DOHH2 (cell line): ENCODE measurements at regions not wholly inside any gene's neighbourhood (a gene's known extent, or its start where the extent isn't known, plus 50 kb on each side); places are given as distances from the start of the nearest gene placed in this dataset.

Experiments used
- CTCF ChIP-seq: fragments of 200-600 bp; sonication (generic); IDR thresholded peaks from one replicate; pipeline ENCODE4 v1.5.1; 2014; ENCODE audit warnings: antibody characterized with exemption, mild to moderate bottlenecking, low read depth, low read length; ENCODE audit not compliant: poor library complexity, severe bottlenecking
- EZH2phosphoT487 ChIP-seq: fragments of 200-600 bp; sonication (generic); IDR thresholded peaks from 2 replicates; pipeline ENCODE4 v1.6.1; 2017; ENCODE audit warnings: borderline replicate concordance, mild to moderate bottlenecking, antibody characterized with exemption, low read length, moderate library complexity, mixed read lengths

- no peak for TF ChIP-seq CTCF
- no peak for TF ChIP-seq EZH2phosphoT487
These were observed 124.9 kb upstream of the PIEZO2 start for GRCh38 chr18:11274144-11274794.
